Endothelial cell of umbilical vein (primary cell): ENCODE measurements at regions not wholly inside any gene's neighbourhood (a gene's known extent, or its start where the extent isn't known, plus 50 kb on each side); places are given as distances from the start of the nearest gene placed in this dataset.

Source experiments
- BruUV-seq: library from RNA; stranded (reverse); fragments of 400-500 nt; replicated peaks from 2 replicates; lab custom pipeline; 2021; lab: Mats Ljungman, UMichigan
- CTCF ChIA-PET: fragments of 300-600, 350-600 bp; sonication (Branson Sonifier 250); formaldehyde crosslinking; loops from one replicate; lab custom pipeline; 2021; ENCODE audit warnings: antibody characterized with exemption, inconsistent platforms; lab: Charles Lee
- POLR2A ChIA-PET: fragments of 300-600, 350-600 bp; sonication (Branson Sonifier 250); formaldehyde crosslinking; loops from one replicate; lab custom pipeline; 2021; ENCODE audit warnings: antibody characterized with exemption, inconsistent platforms; lab: Charles Lee
- DNase-seq: peaks from one replicate; pipeline ENCODE4 v3.0.0-alpha.2; 2011; ENCODE audit warnings: low read depth, low spot score
- FAIRE-seq: peaks from 2 replicates; lab custom pipeline; 2011; peaks lifted over from hg19 to GRCh38; lab: Jason Lieb, UNC
- H2AFZ ChIP-seq: 2 replicates; pipeline ENCODE4 v1.6.0; 2012; ENCODE audit warnings: low read depth, low read length, control low read depth, inconsistent platforms
- H3K27ac ChIP-seq: 2 replicates; pipeline ENCODE4 v1.5.1; 2011; ENCODE audit warnings: low read depth, mild to moderate bottlenecking, control low read depth, low read length, moderate library complexity; ENCODE audit not compliant: insufficient read depth
- H3K27me3 ChIP-seq, 2 experiments: 2 replicates each; pipeline versions ENCODE4 v1.6.0 to v1.6.1; 2011; ENCODE audit warnings: low read length in 2 of 2, mixed read lengths in 1 of 2; ENCODE audit not compliant: control insufficient read depth in 2 of 2, insufficient read depth in 2 of 2
- H3K36me3 ChIP-seq, 2 experiments: 2 replicates in 1 of 2; 3 replicates in 1 of 2; pipeline ENCODE4 v1.5.1; 2011; ENCODE audit warnings: low read length in 2 of 2, mild to moderate bottlenecking in 1 of 2, moderate library complexity in 1 of 2; ENCODE audit not compliant: control insufficient read depth in 2 of 2, insufficient read depth in 2 of 2; ENCODE audit errors: extremely low read depth in 1 of 2
- H3K4me1 ChIP-seq: 3 replicates; pipeline ENCODE4 v1.5.1; 2011; ENCODE audit warnings: mild to moderate bottlenecking, low read length; ENCODE audit not compliant: control insufficient read depth, insufficient read depth; ENCODE audit errors: extremely low read depth
- H3K4me2 ChIP-seq: 2 replicates; pipeline ENCODE4 v1.6.1; 2011; ENCODE audit warnings: low read length, control low read depth, mixed read lengths; ENCODE audit not compliant: insufficient read depth
- H3K4me3 ChIP-seq, 3 experiments: fragments of 200-600 bp in 1 of 3; sonication (generic), shearing (Covaris generic) in 1 of 3; replicated peaks in 1 of 3; 2 replicates each; pipeline ENCODE4 v1.5.1; 2011 to 2016; ENCODE audit warnings: control low read depth in 3 of 3, low read length in 3 of 3, mild to moderate bottlenecking in 2 of 3, inconsistent platforms in 1 of 3, low read depth in 1 of 3, moderate library complexity in 1 of 3; ENCODE audit not compliant: insufficient read depth in 1 of 3
- H3K79me2 ChIP-seq: 2 replicates; pipeline ENCODE4 v1.6.0; 2012; ENCODE audit warnings: low read length, inconsistent platforms; ENCODE audit not compliant: control insufficient read depth, insufficient read depth
- H3K9ac ChIP-seq: replicated peaks from 2 replicates; pipeline ENCODE3; 2011; ENCODE audit warnings: low read length, control low read depth; ENCODE audit not compliant: insufficient read depth; ENCODE audit errors: extremely low read depth
- H3K9me1 ChIP-seq: replicated peaks from 3 replicates; pipeline ENCODE4 v1.6.0; 2011; ENCODE audit warnings: mild to moderate bottlenecking, low read length; ENCODE audit not compliant: control insufficient read depth, insufficient read depth; ENCODE audit errors: extremely low read depth
- H3K9me3 ChIP-seq: replicated peaks from 2 replicates; pipeline ENCODE4 v1.5.1; 2012; ENCODE audit warnings: low read length, inconsistent platforms; ENCODE audit not compliant: control insufficient read depth, insufficient read depth
- H4K20me1 ChIP-seq: replicated peaks from 2 replicates; pipeline ENCODE3; 2011; ENCODE audit warnings: mild to moderate bottlenecking, low read length; ENCODE audit not compliant: control insufficient read depth, insufficient read depth; ENCODE audit errors: extremely low read depth
- CTCF ChIP-seq, 2 donors: IDR thresholded peaks; 1 replicate in 1 of 2; 2 replicates in 1 of 2; pipeline ENCODE4 v1.5.1; 2011; ENCODE audit warnings: low read length in 2 of 2, mild to moderate bottlenecking in 2 of 2, moderate library complexity in 2 of 2, control low read depth in 1 of 2, inconsistent platforms in 1 of 2, low read depth in 1 of 2; ENCODE audit not compliant: insufficient read depth in 1 of 2; ENCODE audit errors: extremely low read depth in 1 of 2
- EZH2 ChIP-seq: IDR thresholded peaks from 2 replicates; pipeline ENCODE4 v1.6.1; 2012; ENCODE audit warnings: borderline replicate concordance, low read depth, mild to moderate bottlenecking, moderate library complexity, low read length, inconsistent platforms; ENCODE audit not compliant: severe bottlenecking
- FOS ChIP-seq: IDR thresholded peaks from 2 replicates; pipeline ENCODE4 v1.6.1; 2011; ENCODE audit warnings: mild to moderate bottlenecking, low read length, moderate library complexity, borderline replicate concordance; ENCODE audit not compliant: insufficient read depth
- JUN ChIP-seq: IDR thresholded peaks from 2 replicates; pipeline ENCODE4 v1.6.1; 2011; ENCODE audit warnings: borderline replicate concordance, low read depth; ENCODE audit not compliant: insufficient read length, insufficient read depth
- MAX ChIP-seq: IDR thresholded peaks from 2 replicates; pipeline ENCODE4 v1.6.1; 2011; ENCODE audit not compliant: insufficient read depth, insufficient read length
- POLR2A ChIP-seq: IDR thresholded peaks from 2 replicates; pipeline ENCODE4 v1.6.1; 2012; ENCODE audit warnings: low read depth, mild to moderate bottlenecking, control low read depth, low read length
- dilution Hi-C: fragments of 300-500 bp; cut with MboI; formaldehyde crosslinking; loops from one replicate; pipeline ENCODE4 v1.15.0; 2019; ENCODE audit warnings: low sequenced_read_pairs; ENCODE audit not compliant: extremely low pct_ligation_motif_present
- intact Hi-C: fragments of 100-400 bp; cut with micrococcal nuclease; formaldehyde crosslinking; loops from one replicate; pipeline ENCODE4 v1.10.0; 2022

GRCh38 chr5:145588113-145588512 lies 247.0 kb downstream of the PRELID2 start:
- no peak overlapping the region for H3K4me2 ChIP-seq
- no peaks in the 10 kb centered on the region for H3K79me2 ChIP-seq
- peaks cover 2% of the 10 kb centered on the region for H3K4me1 ChIP-seq
- no peaks in the 10 kb centered on the region for H3K36me3 ChIP-seq
- H3K9me1 ChIP-seq: no peaks in the 10 kb centered on the region
- H3K27ac ChIP-seq: no peak overlapping the region
- POLR2A ChIA-PET: no interaction called here
- H3K9ac ChIP-seq: no peak overlapping the region
- no peak overlapping the region for H2AFZ ChIP-seq
- no peak for TF ChIP-seq POLR2A
- TF ChIP-seq MAX: no peak
- TF ChIP-seq JUN: no peak
- TF ChIP-seq FOS: no peak
- TF ChIP-seq CTCF (IDR thresholded peaks at IDR 0.05; ENCODE audit: extremely low read depth in 1 of 2, insufficient read depth in 1 of 2, low read depth in 1 of 2, low read length in 2 of 2): no peak
- TF ChIP-seq EZH2: no peak
- intact Hi-C loops (no loop called here), dilution Hi-C loops (no loop called here)
- no peaks in the 10 kb centered on the region for H3K9me3 ChIP-seq
- CTCF ChIA-PET: interaction anchor here (0.8 to 1.1 kb wide), 2 partner anchors 30 to 1384 kb away, joined by 3 to 4 read pairs; no protein-coding TSS in a partner anchor
- no TSS peak for BruUV-seq
- H3K27me3 ChIP-seq: no peaks in the 10 kb centered on the region
- no peak for DNase-seq
- H4K20me1 ChIP-seq: no peaks in the 10 kb centered on the region
- no peak overlapping the region for H3K4me3 ChIP-seq
- no peak for FAIRE-seq
